Neural crest cell (in vitro differentiated cells): ENCODE measurements at regions not wholly inside any gene's neighbourhood (a gene's known extent, or its start where the extent isn't known, plus 50 kb on each side); places are given as distances from the start of the nearest gene placed in this dataset.

Source experiments
- DNase-seq: peaks from one replicate; pipeline ENCODE4 v3.0.0; 2021; ENCODE audit warnings: low read depth, mixed read lengths, low spot score
- H3K27ac Mint-ChIP-seq: one replicate; pipeline ENCODE4 v1.8.0; 2021; ENCODE audit warnings: mild to moderate bottlenecking, mixed read lengths; ENCODE audit not compliant: unreplicated experiment
- H3K27me3 Mint-ChIP-seq: 2 replicates; pipeline ENCODE4 v1.8.0; 2021; ENCODE audit warnings: low read depth, mild to moderate bottlenecking, mixed read lengths
- H3K36me3 Mint-ChIP-seq: 2 replicates; pipeline ENCODE4 v1.8.0; 2021; ENCODE audit warnings: low read depth, mild to moderate bottlenecking, mixed read lengths
- H3K4me1 Mint-ChIP-seq: 2 replicates; pipeline ENCODE4 v1.8.0; 2021; ENCODE audit warnings: mixed read lengths
- H3K4me3 Mint-ChIP-seq: one replicate; pipeline ENCODE4 v1.8.0; 2021; ENCODE audit warnings: mild to moderate bottlenecking, mixed read lengths
- H3K9me3 Mint-ChIP-seq: 2 replicates; pipeline ENCODE4 v1.8.0; 2021; ENCODE audit warnings: mixed read lengths
- TF ChIP-seq, protein P1 (sequence below): fragments of 200-600 bp; sonication (generic); conservative IDR thresholded peaks from 2 replicates; pipeline ENCODE4 v1.5.0; 2021; ENCODE audit warnings: antibody characterized with exemption, mild to moderate bottlenecking

DNA sequence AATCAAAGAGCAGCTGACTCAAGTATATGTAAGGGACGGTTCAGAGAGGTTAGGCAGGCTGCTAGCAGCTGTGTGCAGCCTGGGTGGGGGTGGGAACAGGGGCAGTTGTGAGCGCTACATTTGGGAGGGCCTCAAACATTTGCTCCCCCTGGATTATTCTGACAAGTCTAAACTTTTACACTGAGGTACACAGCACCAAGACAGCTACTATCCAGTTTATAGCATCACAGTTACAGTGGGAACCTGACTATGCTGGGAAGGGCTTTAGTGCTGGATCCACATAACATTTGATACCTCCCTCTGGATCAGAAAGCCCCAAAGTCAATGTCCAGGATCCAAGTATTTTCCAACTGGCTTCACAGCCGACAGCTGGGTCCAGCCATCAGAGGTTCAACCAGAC lies 55.8 kb upstream of the GIMD1 start:
- no peaks in the 10 kb centered on the region for H3K27me3 Mint-ChIP-seq
- H3K27ac Mint-ChIP-seq = no peak overlapping the region
- no peaks in the 10 kb centered on the region for H3K9me3 Mint-ChIP-seq
- H3K4me3 Mint-ChIP-seq = no peak overlapping the region
- DNase-seq = no peak
- TF ChIP-seq, protein P1, sequence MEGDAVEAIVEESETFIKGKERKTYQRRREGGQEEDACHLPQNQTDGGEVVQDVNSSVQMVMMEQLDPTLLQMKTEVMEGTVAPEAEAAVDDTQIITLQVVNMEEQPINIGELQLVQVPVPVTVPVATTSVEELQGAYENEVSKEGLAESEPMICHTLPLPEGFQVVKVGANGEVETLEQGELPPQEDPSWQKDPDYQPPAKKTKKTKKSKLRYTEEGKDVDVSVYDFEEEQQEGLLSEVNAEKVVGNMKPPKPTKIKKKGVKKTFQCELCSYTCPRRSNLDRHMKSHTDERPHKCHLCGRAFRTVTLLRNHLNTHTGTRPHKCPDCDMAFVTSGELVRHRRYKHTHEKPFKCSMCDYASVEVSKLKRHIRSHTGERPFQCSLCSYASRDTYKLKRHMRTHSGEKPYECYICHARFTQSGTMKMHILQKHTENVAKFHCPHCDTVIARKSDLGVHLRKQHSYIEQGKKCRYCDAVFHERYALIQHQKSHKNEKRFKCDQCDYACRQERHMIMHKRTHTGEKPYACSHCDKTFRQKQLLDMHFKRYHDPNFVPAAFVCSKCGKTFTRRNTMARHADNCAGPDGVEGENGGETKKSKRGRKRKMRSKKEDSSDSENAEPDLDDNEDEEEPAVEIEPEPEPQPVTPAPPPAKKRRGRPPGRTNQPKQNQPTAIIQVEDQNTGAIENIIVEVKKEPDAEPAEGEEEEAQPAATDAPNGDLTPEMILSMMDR = no peak
- H3K36me3 Mint-ChIP-seq = no peaks in the 10 kb centered on the region
- no peaks in the 10 kb centered on the region for H3K4me1 Mint-ChIP-seq

- H3K27me3 Mint-ChIP-seq = no peaks in the 10 kb centered on the region
- TF ChIP-seq, protein P1 = no peak
- no peak overlapping the region for H3K27ac Mint-ChIP-seq
- no peaks in the 10 kb centered on the region for H3K4me1 Mint-ChIP-seq
- H3K9me3 Mint-ChIP-seq = no peaks in the 10 kb centered on the region
- no peak overlapping the region for H3K4me3 Mint-ChIP-seq
- H3K36me3 Mint-ChIP-seq = no peaks in the 10 kb centered on the region
- DNase-seq = no peak
These were observed 55.2 kb upstream of the GIMD1 start for GRCh38 chr4:106423791-106424190.

- Mint-ChIP-seq H3K4me3 (no peak overlapping the region), H3K36me3 (no peaks in the 10 kb centered on the region), H3K27ac (no peak overlapping the region), H3K9me3 (no peaks in the 10 kb centered on the region), H3K4me1 (no peaks in the 10 kb centered on the region), H3K27me3 (no peaks in the 10 kb centered on the region)
- TF ChIP-seq, protein P1 = no peak
- no peak for DNase-seq
These were observed 54.2 kb upstream of the GIMD1 start for GRCh38 chr4:106422766-106423165.

GRCh38 chr4:106421441-106422296 lies 53.1 kb upstream of the GIMD1 start:
- H3K27ac Mint-ChIP-seq = no peak overlapping the region
- no peak overlapping the region for H3K4me3 Mint-ChIP-seq
- no peaks in the 10 kb centered on the region for H3K9me3 Mint-ChIP-seq
- no peaks in the 10 kb centered on the region for H3K4me1 Mint-ChIP-seq
- TF ChIP-seq, protein P1 = no peak
- DNase-seq = no peak
- no peaks in the 10 kb centered on the region for H3K36me3 Mint-ChIP-seq
- no peaks in the 10 kb centered on the region for H3K27me3 Mint-ChIP-seq

DNA sequence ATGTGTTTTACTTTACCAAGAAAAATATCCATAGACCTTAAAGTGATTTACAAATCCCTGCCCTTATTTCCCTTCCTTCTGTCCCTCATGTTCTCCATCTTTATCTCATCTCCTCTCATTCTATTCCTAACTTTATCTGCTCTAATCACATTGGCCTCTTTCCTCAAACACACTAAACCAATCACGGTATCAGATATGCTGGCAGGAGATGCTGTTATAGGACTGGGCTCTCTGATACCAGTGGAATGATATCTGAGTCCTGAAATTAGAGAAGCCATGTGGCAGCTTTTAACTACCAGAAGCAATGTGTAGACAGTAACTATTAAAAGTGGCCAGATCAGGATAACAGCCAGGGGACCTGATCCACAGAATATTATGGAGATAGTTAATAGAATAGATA lies 49.9 kb upstream of the GIMD1 start:
- H3K4me3 Mint-ChIP-seq = no peak overlapping the region
- TF ChIP-seq, protein P1 = no peak
- no peaks in the 10 kb centered on the region for H3K4me1 Mint-ChIP-seq
- no peaks in the 10 kb centered on the region for H3K9me3 Mint-ChIP-seq
- H3K27me3 Mint-ChIP-seq = no peaks in the 10 kb centered on the region
- H3K27ac Mint-ChIP-seq = no peak overlapping the region
- H3K36me3 Mint-ChIP-seq = no peaks in the 10 kb centered on the region
- no peak for DNase-seq
